Cardiac fibroblast (primary cell): ENCODE measurements at regions not wholly inside any gene's neighbourhood (a gene's known extent, or its start where the extent isn't known, plus 50 kb on each side); places are given as distances from the start of the nearest gene placed in this dataset.

Source experiments
- DNase-seq, 2 donors: peaks; one replicate each; pipeline versions ENCODE4 v3.0.0 to v3.0.0-alpha.2; 2010; ENCODE audit warnings: low read depth in 2 of 2
- H3K4me3 ChIP-seq, 2 donors: replicated peaks in 1 of 2; 1 replicate in 1 of 2; 2 replicates in 1 of 2; pipeline ENCODE4 v1.5.1; 2011; ENCODE audit warnings: low read depth in 2 of 2, low read length in 2 of 2, mild to moderate bottlenecking in 2 of 2, moderate library complexity in 1 of 2
- TF ChIP-seq, protein P1 (sequence below): IDR thresholded peaks from one replicate; pipeline ENCODE4 v1.5.1; 2011; ENCODE audit warnings: low read depth, mild to moderate bottlenecking, low read length, inconsistent platforms

DNA sequence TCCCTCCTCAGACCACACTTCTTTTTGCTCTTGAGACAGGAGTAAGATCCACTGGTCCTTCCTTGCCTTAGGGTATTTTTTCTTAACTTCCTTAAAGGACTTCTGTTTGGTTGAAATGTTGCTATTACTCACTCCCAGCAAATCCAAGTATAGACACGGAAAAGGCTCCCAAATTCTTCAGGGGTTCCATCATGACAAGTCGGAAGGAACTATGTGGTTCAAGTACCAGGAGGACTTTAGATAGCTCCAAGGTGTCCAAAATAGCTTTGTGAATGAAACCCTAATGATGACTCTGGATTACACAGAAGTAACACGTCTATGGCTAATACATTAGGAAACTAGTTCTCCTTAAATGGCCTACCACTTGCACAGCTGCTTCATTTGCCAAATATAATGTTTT is 238.7 kb downstream of the KCTD12 start:
- H3K4me3 ChIP-seq, result no peak overlapping the region
- TF ChIP-seq, protein P1, sequence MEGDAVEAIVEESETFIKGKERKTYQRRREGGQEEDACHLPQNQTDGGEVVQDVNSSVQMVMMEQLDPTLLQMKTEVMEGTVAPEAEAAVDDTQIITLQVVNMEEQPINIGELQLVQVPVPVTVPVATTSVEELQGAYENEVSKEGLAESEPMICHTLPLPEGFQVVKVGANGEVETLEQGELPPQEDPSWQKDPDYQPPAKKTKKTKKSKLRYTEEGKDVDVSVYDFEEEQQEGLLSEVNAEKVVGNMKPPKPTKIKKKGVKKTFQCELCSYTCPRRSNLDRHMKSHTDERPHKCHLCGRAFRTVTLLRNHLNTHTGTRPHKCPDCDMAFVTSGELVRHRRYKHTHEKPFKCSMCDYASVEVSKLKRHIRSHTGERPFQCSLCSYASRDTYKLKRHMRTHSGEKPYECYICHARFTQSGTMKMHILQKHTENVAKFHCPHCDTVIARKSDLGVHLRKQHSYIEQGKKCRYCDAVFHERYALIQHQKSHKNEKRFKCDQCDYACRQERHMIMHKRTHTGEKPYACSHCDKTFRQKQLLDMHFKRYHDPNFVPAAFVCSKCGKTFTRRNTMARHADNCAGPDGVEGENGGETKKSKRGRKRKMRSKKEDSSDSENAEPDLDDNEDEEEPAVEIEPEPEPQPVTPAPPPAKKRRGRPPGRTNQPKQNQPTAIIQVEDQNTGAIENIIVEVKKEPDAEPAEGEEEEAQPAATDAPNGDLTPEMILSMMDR, result no peak

GRCh38 chr13:76646946-76647345 is 239.3 kb downstream of the KCTD12 start:
- H3K4me3 ChIP-seq, result no peak overlapping the region
- TF ChIP-seq, protein P1, result no peak
- DNase-seq, result peak in 1 of 2 donors; percentile 48

More for the DNA sequence above, 238.7 kb downstream of the KCTD12 start:
- peak in 1 of 2 donors; percentile 36 for DNase-seq

DNA sequence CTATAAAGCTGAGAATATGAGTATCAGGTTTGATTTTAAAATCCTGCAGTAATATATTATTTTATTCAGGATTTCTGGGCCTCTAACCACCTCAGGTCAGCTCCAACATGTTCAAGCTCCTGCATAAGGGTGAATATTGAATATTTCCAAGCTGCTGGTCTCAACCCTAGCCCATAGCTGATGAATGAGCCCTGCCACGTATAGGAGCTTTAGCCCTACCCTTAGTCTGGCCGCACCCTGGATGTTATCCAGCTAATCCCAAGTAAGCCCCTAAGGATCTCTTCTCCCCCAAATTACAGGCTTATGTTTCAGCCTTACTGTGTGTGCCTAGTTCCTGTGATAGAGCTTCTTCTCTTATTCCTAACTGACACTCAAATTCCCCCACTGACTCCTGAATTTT is 240.6 kb downstream of the KCTD12 start:
- TF ChIP-seq, protein P1, result no peak
- H3K4me3 ChIP-seq, result no peak overlapping the region
- DNase-seq, result no peak

GRCh38 chr13:76644906-76645305 is 241.3 kb downstream of the KCTD12 start:
- TF ChIP-seq, protein P1, result no peak
- H3K4me3 ChIP-seq, result no peak overlapping the region
- DNase-seq, result no peak

- no peak overlapping the region for H3K4me3 ChIP-seq
- TF ChIP-seq, protein P1, result no peak
- DNase-seq, result no peak
These were observed 242.6 kb downstream of the KCTD12 start for GRCh38 chr13:76643596-76643995.

DNA sequence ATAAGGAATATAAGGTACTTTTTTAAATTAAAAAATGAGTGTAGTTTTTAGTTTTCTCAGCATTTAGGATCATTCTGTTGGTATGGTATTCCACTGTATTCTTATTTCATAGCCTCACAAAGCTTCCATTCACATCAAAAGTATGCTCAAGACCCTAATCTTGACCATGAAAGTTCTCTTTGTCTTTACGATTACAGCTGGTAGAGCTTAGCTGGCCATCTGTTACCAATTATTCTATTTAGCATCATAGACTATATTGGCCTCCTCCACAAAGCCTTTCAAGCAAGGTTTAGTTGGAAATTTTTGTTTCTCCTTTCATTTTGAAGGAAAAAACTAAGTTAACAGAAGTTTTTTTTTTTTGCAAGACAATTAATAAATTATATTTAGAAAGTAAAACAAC is 245.1 kb downstream of the KCTD12 start:
- no peak overlapping the region for H3K4me3 ChIP-seq
- peak in 1 of 2 donors; percentile 30 for DNase-seq
- TF ChIP-seq, protein P1, result no peak

DNA sequence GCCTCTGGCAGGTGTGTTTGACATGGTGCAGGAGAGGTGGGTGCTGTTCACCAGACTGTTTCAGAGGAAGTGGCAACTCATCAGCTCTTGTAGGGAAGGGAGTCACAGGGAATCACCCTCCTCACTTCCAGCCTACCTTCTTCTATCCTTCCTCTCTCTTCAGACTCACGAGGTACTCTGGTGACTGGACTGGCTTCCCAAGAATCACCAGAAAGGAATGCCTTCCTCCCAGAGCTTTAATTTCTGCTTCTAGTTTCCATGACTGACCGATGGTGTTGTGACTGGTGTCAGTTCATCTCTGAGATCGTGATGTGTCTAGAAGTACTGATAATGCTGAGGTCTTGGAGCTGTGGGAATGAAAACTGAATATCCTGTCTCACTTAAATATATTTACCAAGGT is 247.3 kb downstream of the KCTD12 start:
- H3K4me3 ChIP-seq, result no peak overlapping the region
- DNase-seq, result peak in 1 of 2 donors; percentile 57
- TF ChIP-seq, protein P1, result no peak
